Trophoblast cell (in vitro differentiated cells and primary cell): ENCODE measurements at regions not wholly inside any gene's neighbourhood (a gene's known extent, or its start where the extent isn't known, plus 50 kb on each side); places are given as distances from the start of the nearest gene placed in this dataset.

Experiments used
- DNase-seq, 2 donors: peaks; one replicate each; pipeline ENCODE4 v3.0.0-alpha.2; 2016
- H2AFZ ChIP-seq: 2 replicates; pipeline ENCODE4 v1.6.1; 2013; ENCODE audit warnings: low read length, moderate library complexity, mild to moderate bottlenecking; ENCODE audit not compliant: insufficient read depth, poor library complexity
- H2AK5ac ChIP-seq: 2 replicates; pipeline ENCODE4 v1.6.1; 2013; ENCODE audit warnings: mild to moderate bottlenecking, low read length
- H2BK120ac ChIP-seq: 2 replicates; pipeline ENCODE4 v1.6.1; 2013; ENCODE audit warnings: low read length, mild to moderate bottlenecking, moderate library complexity; ENCODE audit not compliant: insufficient read depth, poor library complexity
- H2BK12ac ChIP-seq: 2 replicates; pipeline ENCODE4 v1.6.1; 2013; ENCODE audit warnings: mild to moderate bottlenecking, low read length, moderate library complexity
- H2BK5ac ChIP-seq: 2 replicates; pipeline ENCODE4 v1.6.1; 2013; ENCODE audit warnings: low read length, low read depth, moderate library complexity, mild to moderate bottlenecking; ENCODE audit not compliant: poor library complexity
- H3K14ac ChIP-seq: 2 replicates; pipeline ENCODE4 v1.6.1; 2013; ENCODE audit warnings: mild to moderate bottlenecking, low read length
- H3K18ac ChIP-seq: 2 replicates; pipeline ENCODE4 v1.6.1; 2013; ENCODE audit warnings: mild to moderate bottlenecking, low read length
- H3K23ac ChIP-seq: 2 replicates; pipeline ENCODE4 v1.6.1; 2013; ENCODE audit warnings: low read length
- H3K27ac ChIP-seq: 2 replicates; pipeline ENCODE4 v1.5.1; 2013; ENCODE audit warnings: low read depth, mild to moderate bottlenecking, inconsistent platforms, low read length, moderate library complexity
- H3K27me3 ChIP-seq: 2 replicates; pipeline ENCODE4 v1.6.1; 2013; ENCODE audit warnings: inconsistent platforms, mild to moderate bottlenecking, low read length, moderate library complexity; ENCODE audit not compliant: insufficient read depth
- H3K36me3 ChIP-seq, 2 experiments: 1 replicate in 1 of 2; 2 replicates in 1 of 2; pipeline ENCODE4 v1.6.1; 2013; ENCODE audit warnings: low read length in 2 of 2, mild to moderate bottlenecking in 2 of 2, moderate library complexity in 1 of 2; ENCODE audit not compliant: insufficient read depth in 2 of 2, control insufficient read depth in 1 of 2
- H3K4ac ChIP-seq: 2 replicates; pipeline ENCODE4 v1.6.1; 2013; ENCODE audit warnings: low read depth, mild to moderate bottlenecking, low read length, moderate library complexity
- H3K4me1 ChIP-seq, 2 experiments: 1 replicate in 1 of 2; 2 replicates in 1 of 2; pipeline ENCODE4 v1.6.1; 2013; ENCODE audit warnings: low read length in 2 of 2, mild to moderate bottlenecking in 2 of 2, moderate library complexity in 1 of 2; ENCODE audit not compliant: insufficient read depth in 2 of 2, control insufficient read depth in 1 of 2
- H3K4me2 ChIP-seq: 2 replicates; pipeline ENCODE4 v1.6.1; 2013; ENCODE audit warnings: inconsistent platforms, mild to moderate bottlenecking, low read length, moderate library complexity
- H3K4me3 ChIP-seq: 2 replicates; pipeline ENCODE4 v1.5.1; 2013; ENCODE audit warnings: mild to moderate bottlenecking, low read depth, low read length, inconsistent platforms
- H3K79me1 ChIP-seq: one replicate; pipeline ENCODE4 v1.6.1; 2013; ENCODE audit warnings: low read length
- H3K79me2 ChIP-seq: 2 replicates; pipeline ENCODE4 v1.6.1; 2013; ENCODE audit warnings: low read length, mild to moderate bottlenecking; ENCODE audit not compliant: control insufficient read depth, insufficient read depth, poor library complexity
- H3K9ac ChIP-seq: 2 replicates; pipeline ENCODE4 v1.6.1; 2013; ENCODE audit warnings: mild to moderate bottlenecking, low read length
- H3K9me3 ChIP-seq: 2 replicates; pipeline ENCODE4 v1.6.1; 2013; ENCODE audit warnings: low read depth, mild to moderate bottlenecking, control low read depth, inconsistent platforms, low read length; ENCODE audit not compliant: insufficient read depth
- H4K12ac ChIP-seq: 2 replicates; pipeline ENCODE4 v1.6.1; 2013; ENCODE audit warnings: low read depth, mild to moderate bottlenecking, low read length, moderate library complexity
- H4K8ac ChIP-seq: 2 replicates; pipeline ENCODE4 v1.6.1; 2013; ENCODE audit warnings: low read depth, mild to moderate bottlenecking, low read length, moderate library complexity
- H4K91ac ChIP-seq: one replicate; pipeline ENCODE4 v1.6.1; 2013; ENCODE audit warnings: low read depth, mild to moderate bottlenecking, low read length, moderate library complexity
- WGBS: extraction: QIAGEN DNeasy Blood & Tissue Kit; methylation state at CpG from one replicate; pipeline ENCODE4 v1.1.7; 2013; ENCODE audit warnings: missing lambda C conversion rate; ENCODE audit not compliant: insufficient read length, insufficient coverage; ENCODE audit errors: extremely low coverage; 5-methylcytosine and 5-hydroxymethylcytosine counted together

DNA sequence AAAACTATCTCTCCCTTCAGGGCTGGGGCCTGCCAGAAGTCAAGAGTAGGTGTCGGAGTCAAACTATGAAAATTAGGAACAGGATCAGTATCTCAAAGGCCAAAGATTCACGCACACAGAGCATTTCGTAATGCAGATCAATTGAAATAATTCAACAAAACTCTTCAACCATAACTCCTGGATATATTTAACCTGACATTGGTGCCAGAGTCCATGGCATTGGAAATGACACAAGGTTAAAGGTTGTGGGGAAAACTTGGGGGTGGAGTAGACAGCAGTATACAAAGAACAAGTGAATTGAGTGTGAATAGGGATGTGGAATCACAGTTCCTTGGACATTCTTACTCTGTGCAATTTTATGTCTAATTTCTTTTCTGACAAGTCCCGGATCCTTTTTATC lies 788.0 kb upstream of the GYPC start:
- Histone ChIP-seq H3K79me2 (no peaks in the 10 kb centered on the region), H3K4me3 (no peak overlapping the region), H3K36me3 (no peaks in the 10 kb centered on the region), H3K4ac (no peak overlapping the region), H3K27me3 (no peaks in the 10 kb centered on the region), H3K23ac (no peak overlapping the region), H2BK12ac (peak overlapping the region; percentile 76), H3K4me1 (no peaks in the 10 kb centered on the region), H3K9ac (no peak overlapping the region), H4K8ac (no peak overlapping the region), H4K91ac (no peak overlapping the region), H4K12ac (no peak overlapping the region), H3K27ac (no peak overlapping the region), H3K4me2 (no peak overlapping the region), H3K14ac (no peak overlapping the region), H2AK5ac (no peak overlapping the region), H2AFZ (no peak overlapping the region), H3K9me3 (no peaks in the 10 kb centered on the region), H3K79me1 (peaks cover 12% of the 10 kb centered on the region), H2BK5ac (peak overlapping the region; percentile 21), H2BK120ac (no peak overlapping the region), H3K18ac (no peak overlapping the region)
- no CpG with 5 or more reads among the region's 4 CpGs for WGBS
- no peak for DNase-seq

DNA sequence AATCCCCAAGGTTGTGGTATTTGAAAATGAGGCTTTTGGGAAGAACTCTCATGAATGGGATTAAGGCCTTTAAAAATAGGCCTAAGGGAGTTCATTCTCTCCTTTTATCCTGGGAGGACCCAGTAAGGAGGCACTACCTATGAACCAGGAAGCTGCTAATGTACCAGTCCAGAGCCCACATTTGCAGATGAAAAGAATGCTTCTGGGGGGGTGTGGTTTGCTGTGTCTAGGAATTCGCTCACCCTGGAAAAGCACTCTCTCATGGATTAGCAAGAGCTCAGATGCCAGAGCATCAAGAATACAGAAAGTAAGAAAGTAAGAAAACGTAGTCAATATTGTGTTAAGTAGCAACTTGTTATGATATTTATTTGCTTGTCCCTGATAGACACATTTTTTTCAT lies 785.7 kb upstream of the GYPC start:
- WGBS, result no CpG with 5 or more reads among the region's 2 CpGs

DNA sequence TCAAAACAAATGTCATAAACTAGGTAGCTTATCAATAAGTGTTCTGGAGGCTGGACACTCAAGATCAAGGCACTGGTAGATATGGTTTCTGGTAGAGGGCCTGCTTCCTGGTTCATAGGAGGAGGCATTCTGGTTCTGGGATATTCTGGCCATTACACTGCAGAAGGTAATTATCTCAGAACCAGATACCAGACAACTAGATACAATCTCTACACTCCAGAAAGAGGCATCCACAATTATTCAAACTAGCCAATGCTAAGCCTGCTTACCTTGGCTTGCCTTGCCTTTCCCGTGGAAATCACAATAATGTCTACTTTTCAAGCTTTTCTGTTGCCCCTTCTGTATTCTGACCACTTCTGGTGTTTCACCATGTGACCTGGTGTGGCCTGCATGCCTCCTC lies 785.2 kb upstream of the GYPC start:
- H3K4me2 ChIP-seq, result no peak overlapping the region
- H3K4me1 ChIP-seq, result no peaks in the 10 kb centered on the region
- no peaks in the 10 kb centered on the region for H3K27me3 ChIP-seq
- no peak overlapping the region for H4K12ac ChIP-seq
- no peak overlapping the region for H2AFZ ChIP-seq
- H3K18ac ChIP-seq, result no peak overlapping the region
- H3K23ac ChIP-seq, result no peak overlapping the region
- no peak overlapping the region for H4K8ac ChIP-seq
- DNase-seq, result peak in 1 of 2 donors; percentile 6
- peaks cover 8% of the 10 kb centered on the region for H3K79me1 ChIP-seq
- H3K4ac ChIP-seq, result no peak overlapping the region
- peak overlapping the region; percentile 52 for H2BK5ac ChIP-seq
- H2AK5ac ChIP-seq, result no peak overlapping the region
- H3K14ac ChIP-seq, result no peak overlapping the region
- no peaks in the 10 kb centered on the region for H3K36me3 ChIP-seq
- no peak overlapping the region for H4K91ac ChIP-seq
- WGBS, result no CpG with 5 or more reads among the region's 1 CpG
- no peak overlapping the region for H3K9ac ChIP-seq
- peak overlapping the region; percentile 79 for H3K27ac ChIP-seq
- no peak overlapping the region for H3K4me3 ChIP-seq
- peak overlapping the region; percentile 36 for H2BK12ac ChIP-seq
- no peaks in the 10 kb centered on the region for H3K79me2 ChIP-seq
- H3K9me3 ChIP-seq, result no peaks in the 10 kb centered on the region
- peak overlapping the region; percentile 31 for H2BK120ac ChIP-seq

More for the DNA sequence above, 785.7 kb upstream of the GYPC start:
- Histone ChIP-seq H2BK12ac (no peak overlapping the region), H3K79me1 (peaks cover 9% of the 10 kb centered on the region), H2BK120ac (no peak overlapping the region), H3K4me1 (no peaks in the 10 kb centered on the region), H3K23ac (no peak overlapping the region), H3K79me2 (no peaks in the 10 kb centered on the region), H2BK5ac (peak overlapping the region; percentile 64), H3K27ac (peak overlapping the region; percentile 79), H3K9ac (no peak overlapping the region), H3K27me3 (no peaks in the 10 kb centered on the region), H4K91ac (peak overlapping the region; percentile 18), H4K8ac (no peak overlapping the region), H2AK5ac (no peak overlapping the region), H3K14ac (no peak overlapping the region), H3K4ac (no peak overlapping the region), H3K18ac (no peak overlapping the region), H3K4me2 (no peak overlapping the region), H2AFZ (no peak overlapping the region), H3K9me3 (no peaks in the 10 kb centered on the region), H3K36me3 (no peaks in the 10 kb centered on the region), H3K4me3 (no peak overlapping the region), H4K12ac (no peak overlapping the region)
- DNase-seq, result no peak

DNA sequence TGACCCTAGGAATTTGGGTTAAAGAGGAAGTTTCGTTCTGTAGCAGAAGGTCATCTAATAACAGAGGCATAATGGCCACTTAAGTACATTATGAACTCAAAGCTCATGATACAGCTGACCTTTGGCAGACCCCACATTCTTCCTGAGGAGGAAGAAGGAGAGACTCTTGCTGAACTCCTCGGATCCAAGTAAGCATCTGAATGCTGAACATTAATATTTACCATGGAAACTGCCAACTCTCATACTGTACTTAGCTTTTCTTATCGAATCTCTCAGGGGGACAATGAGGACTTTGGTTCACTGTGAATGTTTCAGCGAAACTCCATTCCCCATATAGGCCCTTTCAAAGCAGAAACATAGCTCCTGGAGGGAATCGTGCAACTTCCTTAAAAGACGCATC lies 781.4 kb upstream of the GYPC start:
- Histone ChIP-seq H3K27ac (peak overlapping the region; percentile 26), H3K4ac (no peak overlapping the region), H3K9me3 (peaks cover 2% of the 10 kb centered on the region), H4K8ac (no peak overlapping the region), H3K79me2 (no peaks in the 10 kb centered on the region), H3K36me3 (no peaks in the 10 kb centered on the region), H2BK5ac (no peak overlapping the region), H3K4me1 (no peaks in the 10 kb centered on the region), H3K4me3 (no peak overlapping the region), H2AK5ac (no peak overlapping the region), H3K27me3 (no peaks in the 10 kb centered on the region), H3K79me1 (peaks cover 6% of the 10 kb centered on the region), H2BK120ac (peak overlapping the region; percentile 58), H3K14ac (no peak overlapping the region), H3K18ac (no peak overlapping the region), H4K91ac (no peak overlapping the region), H3K9ac (no peak overlapping the region), H3K4me2 (no peak overlapping the region), H3K23ac (no peak overlapping the region), H2AFZ (no peak overlapping the region), H2BK12ac (no peak overlapping the region), H4K12ac (no peak overlapping the region)
- no peak for DNase-seq
- no CpG with 5 or more reads among the region's 6 CpGs for WGBS
